ENCODE measurements at regions not wholly inside any gene's neighbourhood (a gene's known extent, or its start where the extent isn't known, plus 50 kb on each side); places are given as distances from the start of the nearest gene placed in this dataset.

GRCh38 chr13:65091031-65091430 is 2139.1 kb downstream of the PCDH9 start:
- DNase-seq (ENCODE audit: low read depth, low spot score), result no peak

GRCh38 chr13:65090186-65090585 is 2139.9 kb downstream of the PCDH9 start:
- H3K4me3 ChIP-seq (ENCODE audit: low read length), result no peak overlapping the region
- no peak for DNase-seq (ENCODE audit: low read depth, low spot score)

More at GRCh38 chr13:65091031-65091430, 2139.1 kb downstream of the PCDH9 start:
- H3K4me3 ChIP-seq (ENCODE audit: low read length), result no peak overlapping the region

- DNase-seq (ENCODE audit: low read depth, low spot score), result no peak
Observed at GRCh38 chr13:65088906-65089305, 2141.2 kb downstream of the PCDH9 start.

GRCh38 chr13:65085977-65086376 is 2144.2 kb downstream of the PCDH9 start:
- H3K4me3 ChIP-seq (ENCODE audit: low read length), result no peak overlapping the region
- no peak for DNase-seq (ENCODE audit: low read depth, low spot score)

More at GRCh38 chr13:65088906-65089305, 2141.2 kb downstream of the PCDH9 start:
- H3K4me3 ChIP-seq (ENCODE audit: low read length), result no peak overlapping the region

- DNase-seq (ENCODE audit: low read depth, low spot score), result no peak
- no peak overlapping the region for H3K4me3 ChIP-seq (ENCODE audit: low read length)
Observed at GRCh38 chr13:65074248-65074647, 2155.9 kb downstream of the PCDH9 start.

GRCh38 chr13:65064967-65065366 is 2165.2 kb downstream of the PCDH9 start:
- no peak for DNase-seq (ENCODE audit: low read depth, low spot score)
- no peak overlapping the region for H3K4me3 ChIP-seq (ENCODE audit: low read length)

- no peak for DNase-seq (ENCODE audit: low read depth, low spot score)
- H3K4me3 ChIP-seq (ENCODE audit: low read length), result no peak overlapping the region
Observed at GRCh38 chr13:65063753-65064152, 2166.4 kb downstream of the PCDH9 start.

GRCh38 chr13:65057986-65058385 is 2172.2 kb downstream of the PCDH9 start:
- H3K4me3 ChIP-seq (ENCODE audit: low read length), result no peak overlapping the region
- no peak for DNase-seq (ENCODE audit: low read depth, low spot score)

- no peak for DNase-seq (ENCODE audit: low read depth, low spot score)
- H3K4me3 ChIP-seq (ENCODE audit: low read length), result no peak overlapping the region
Observed at GRCh38 chr13:65054277-65054676, 2175.9 kb downstream of the PCDH9 start.

- no peak for DNase-seq (ENCODE audit: low read depth, low spot score)
- no peak overlapping the region for H3K4me3 ChIP-seq (ENCODE audit: low read length)
Observed at GRCh38 chr13:65036999-65037398, 2193.1 kb downstream of the PCDH9 start.

GRCh38 chr13:65035302-65035701 is 2194.8 kb downstream of the PCDH9 start:
- DNase-seq (ENCODE audit: low read depth, low spot score), result no peak
- H3K4me3 ChIP-seq (ENCODE audit: low read length), result no peak overlapping the region

- no peak overlapping the region for H3K4me3 ChIP-seq (ENCODE audit: low read length)
- no peak for DNase-seq (ENCODE audit: low read depth, low spot score)
Observed at GRCh38 chr13:65034266-65034665, 2195.9 kb downstream of the PCDH9 start.

GRCh38 chr13:65032825-65033224 is 2197.3 kb downstream of the PCDH9 start:
- no peak overlapping the region for H3K4me3 ChIP-seq (ENCODE audit: low read length)
- no peak for DNase-seq (ENCODE audit: low read depth, low spot score)

- DNase-seq (ENCODE audit: low read depth, low spot score), result no peak
- H3K4me3 ChIP-seq (ENCODE audit: low read length), result no peak overlapping the region
Observed at GRCh38 chr13:65028101-65028500, 2202.0 kb downstream of the PCDH9 start.

- H3K4me3 ChIP-seq (ENCODE audit: low read length), result no peak overlapping the region
- DNase-seq (ENCODE audit: low read depth, low spot score), result no peak
Observed at GRCh38 chr13:65026505-65026904, 2203.6 kb downstream of the PCDH9 start.

- no peak for DNase-seq (ENCODE audit: low read depth, low spot score)
- no peak overlapping the region for H3K4me3 ChIP-seq (ENCODE audit: low read length)
Observed at GRCh38 chr13:65011378-65011777, 2218.8 kb downstream of the PCDH9 start.

- DNase-seq (ENCODE audit: low read depth, low spot score), result no peak
- H3K4me3 ChIP-seq (ENCODE audit: low read length), result no peak overlapping the region
Observed at GRCh38 chr13:64997438-64997837, 2232.7 kb downstream of the PCDH9 start.

GRCh38 chr13:64993514-64994164 is 2236.5 kb downstream of the PCDH9 start:
- H3K4me3 ChIP-seq (ENCODE audit: low read length), result no peak overlapping the region
- DNase-seq (ENCODE audit: low read depth, low spot score), result no peak

- no peak overlapping the region for H3K4me3 ChIP-seq (ENCODE audit: low read length)
- no peak for DNase-seq (ENCODE audit: low read depth, low spot score)
Observed at GRCh38 chr13:64992314-64992713, 2237.8 kb downstream of the PCDH9 start.

- DNase-seq (ENCODE audit: low read depth, low spot score), result no peak
- no peak overlapping the region for H3K4me3 ChIP-seq (ENCODE audit: low read length)
Observed at GRCh38 chr13:64985075-64985474, 2245.1 kb downstream of the PCDH9 start.

- no peak overlapping the region for H3K4me3 ChIP-seq (ENCODE audit: low read length)
- DNase-seq (ENCODE audit: low read depth, low spot score), result no peak
Observed at GRCh38 chr13:64962404-64962803, 2267.7 kb downstream of the PCDH9 start.

Measured in Jurkat, Clone E6-1 (cell line).